ENCODE measurements at regions not wholly inside any gene's neighbourhood (a gene's known extent, or its start where the extent isn't known, plus 50 kb on each side); places are given as distances from the start of the nearest gene placed in this dataset.
A peak's percentile ranks its signal among the peaks of the same experiment; 100 is the strongest.

DNA sequence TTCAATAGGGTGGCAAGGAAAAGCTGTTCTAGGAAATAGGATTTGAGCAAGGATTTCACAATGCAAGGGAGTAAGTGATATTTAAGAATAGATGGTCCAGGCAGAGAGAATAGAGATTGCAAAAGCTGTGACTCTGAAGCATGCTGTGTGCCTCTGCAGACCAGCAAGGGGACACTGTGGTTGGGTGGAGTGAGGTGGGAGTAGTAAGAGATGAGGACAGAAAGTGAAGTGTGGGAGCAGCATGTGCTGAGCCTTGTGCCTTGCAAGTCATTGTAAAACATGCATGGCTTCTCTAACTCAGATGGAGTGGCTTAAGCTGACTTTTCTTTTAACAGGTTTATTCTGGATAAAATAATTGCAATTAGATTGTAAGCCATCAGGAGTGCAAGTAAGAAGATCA lies 442.4 kb downstream of the CCSER2 start:
- TF ChIP-seq, protein P1, sequence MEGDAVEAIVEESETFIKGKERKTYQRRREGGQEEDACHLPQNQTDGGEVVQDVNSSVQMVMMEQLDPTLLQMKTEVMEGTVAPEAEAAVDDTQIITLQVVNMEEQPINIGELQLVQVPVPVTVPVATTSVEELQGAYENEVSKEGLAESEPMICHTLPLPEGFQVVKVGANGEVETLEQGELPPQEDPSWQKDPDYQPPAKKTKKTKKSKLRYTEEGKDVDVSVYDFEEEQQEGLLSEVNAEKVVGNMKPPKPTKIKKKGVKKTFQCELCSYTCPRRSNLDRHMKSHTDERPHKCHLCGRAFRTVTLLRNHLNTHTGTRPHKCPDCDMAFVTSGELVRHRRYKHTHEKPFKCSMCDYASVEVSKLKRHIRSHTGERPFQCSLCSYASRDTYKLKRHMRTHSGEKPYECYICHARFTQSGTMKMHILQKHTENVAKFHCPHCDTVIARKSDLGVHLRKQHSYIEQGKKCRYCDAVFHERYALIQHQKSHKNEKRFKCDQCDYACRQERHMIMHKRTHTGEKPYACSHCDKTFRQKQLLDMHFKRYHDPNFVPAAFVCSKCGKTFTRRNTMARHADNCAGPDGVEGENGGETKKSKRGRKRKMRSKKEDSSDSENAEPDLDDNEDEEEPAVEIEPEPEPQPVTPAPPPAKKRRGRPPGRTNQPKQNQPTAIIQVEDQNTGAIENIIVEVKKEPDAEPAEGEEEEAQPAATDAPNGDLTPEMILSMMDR (IDR thresholded peaks at IDR 0.05): no peak
- no peaks in the 10 kb centered on the region for H3K4me1 ChIP-seq
- intact Hi-C loops (cut with DNase I): no loop called here
- no peak for DNase-seq
- no peaks in the 10 kb centered on the region for H3K27me3 ChIP-seq
- H3K9me3 ChIP-seq: no peaks in the 10 kb centered on the region
- H3K27ac ChIP-seq: no peak overlapping the region
- no peak overlapping the region for H3K4me3 ChIP-seq
- H3K36me3 ChIP-seq (replicated peaks in 1 of 2; ENCODE audit: insufficient read depth in 1 of 2, low read depth in 2 of 2): no peaks in the 10 kb centered on the region
- ATAC-seq: no peak

DNA sequence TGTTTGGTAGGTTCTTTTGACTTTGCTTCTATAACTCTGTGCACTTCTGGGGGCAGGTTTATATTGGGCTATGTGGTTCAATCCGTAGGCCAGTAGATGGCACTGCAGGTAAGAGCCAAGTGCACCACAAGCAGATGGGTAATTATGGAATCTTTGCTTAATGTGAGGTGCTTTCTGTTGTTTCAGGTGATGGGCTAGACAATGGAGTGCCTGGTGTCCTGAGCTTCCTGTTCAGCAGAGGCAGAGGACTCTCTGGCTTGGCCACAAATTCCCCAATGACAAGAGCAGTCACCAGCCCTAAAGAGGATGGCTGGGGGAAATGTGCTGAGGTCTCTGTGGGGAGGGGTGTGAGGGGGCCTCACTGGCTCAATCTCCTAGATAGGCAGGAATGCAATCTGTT lies 455.0 kb downstream of the CCSER2 start:
- intact Hi-C loops (cut with DNase I): no loop called here
- ATAC-seq (peak; percentile 58), DNase-seq (peak; percentile 25 to 45 (median 28))
- TF ChIP-seq POLR2A (IDR thresholded peaks at IDR 0.05): no peak
- TF ChIP-seq, protein P1 (IDR thresholded peaks at IDR 0.05): peak in 6 of 7 experiments; percentile 40 to 69 (median 58)
- Histone ChIP-seq H3K36me3 (replicated peaks in 1 of 2; ENCODE audit: insufficient read depth in 1 of 2, low read depth in 2 of 2) (no peaks in the 10 kb centered on the region), H3K9me3 (no peaks in the 10 kb centered on the region), H3K4me3 (no peak overlapping the region), H3K4me1 (no peaks in the 10 kb centered on the region), H3K27me3 (no peaks in the 10 kb centered on the region), H3K27ac (no peak overlapping the region)
- 0 to 8% methylated on average over 1 of the region's 1 CpG for WGBS, 2 donors

DNA sequence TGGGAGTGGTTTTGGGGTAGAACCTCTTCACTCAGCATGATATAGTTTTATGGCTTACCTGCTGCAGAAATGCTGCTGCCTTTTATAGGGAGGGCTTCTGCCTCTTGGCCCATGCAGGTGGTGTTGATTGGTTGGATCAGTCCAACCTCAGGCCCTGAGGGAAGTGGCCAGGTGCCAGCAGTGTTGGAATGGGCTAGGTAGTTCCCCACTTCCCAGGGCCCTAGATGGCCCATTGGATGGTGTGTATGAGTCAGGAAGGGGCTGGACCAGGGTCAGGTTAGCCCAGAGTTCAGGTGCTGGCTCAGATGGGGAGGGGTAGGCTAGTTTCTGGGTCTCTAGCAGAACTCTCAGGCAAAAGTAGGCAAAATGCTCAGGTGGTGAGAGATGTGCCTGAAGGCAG lies 455.5 kb downstream of the CCSER2 start:
- Histone ChIP-seq H3K9me3 (no peaks in the 10 kb centered on the region), H3K4me1 (no peaks in the 10 kb centered on the region), H3K27me3 (no peaks in the 10 kb centered on the region), H3K27ac (no peak overlapping the region), H3K36me3 (replicated peaks in 1 of 2; ENCODE audit: insufficient read depth in 1 of 2, low read depth in 2 of 2) (no peaks in the 10 kb centered on the region), H3K4me3 (no peak overlapping the region)
- no peak for ATAC-seq
- intact Hi-C loops (cut with DNase I): no loop called here
- DNase-seq: peak in 1 of 4 donors; percentile 17
- TF ChIP-seq, protein P1 (IDR thresholded peaks at IDR 0.05): no peak
- no peak for TF ChIP-seq POLR2A (IDR thresholded peaks at IDR 0.05)

DNA sequence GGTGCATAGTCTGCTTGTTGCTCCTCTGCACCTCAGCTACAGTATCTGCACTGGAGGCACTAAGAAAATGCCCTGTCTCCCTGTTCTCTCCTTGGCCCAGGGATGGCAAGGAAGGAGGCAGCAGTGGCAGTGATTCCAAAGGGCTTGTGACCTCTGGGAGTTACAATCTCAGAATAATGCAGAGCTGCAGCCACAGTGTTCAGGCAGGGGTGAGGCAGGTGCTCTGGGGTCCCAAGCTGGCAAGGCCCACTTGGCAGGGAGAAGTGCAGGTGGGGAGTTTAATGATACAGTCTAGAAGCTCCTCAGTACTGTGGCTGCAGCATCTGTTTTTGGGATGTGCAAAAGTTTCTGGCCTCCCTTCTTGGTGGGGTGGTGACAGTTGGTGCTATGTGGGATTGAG lies 456.4 kb downstream of the CCSER2 start:
- TF ChIP-seq, protein P1 (IDR thresholded peaks at IDR 0.05): no peak
- TF ChIP-seq POLR2A (IDR thresholded peaks at IDR 0.05): no peak
- no peak overlapping the region for H3K4me3 ChIP-seq
- no peaks in the 10 kb centered on the region for H3K4me1 ChIP-seq
- no peak for ATAC-seq
- no peaks in the 10 kb centered on the region for H3K9me3 ChIP-seq
- H3K36me3 ChIP-seq (replicated peaks in 1 of 2; ENCODE audit: insufficient read depth in 1 of 2, low read depth in 2 of 2): no peaks in the 10 kb centered on the region
- intact Hi-C loops (cut with DNase I): no loop called here
- H3K27me3 ChIP-seq: no peaks in the 10 kb centered on the region
- H3K27ac ChIP-seq: no peak overlapping the region
- no peak for DNase-seq

DNA sequence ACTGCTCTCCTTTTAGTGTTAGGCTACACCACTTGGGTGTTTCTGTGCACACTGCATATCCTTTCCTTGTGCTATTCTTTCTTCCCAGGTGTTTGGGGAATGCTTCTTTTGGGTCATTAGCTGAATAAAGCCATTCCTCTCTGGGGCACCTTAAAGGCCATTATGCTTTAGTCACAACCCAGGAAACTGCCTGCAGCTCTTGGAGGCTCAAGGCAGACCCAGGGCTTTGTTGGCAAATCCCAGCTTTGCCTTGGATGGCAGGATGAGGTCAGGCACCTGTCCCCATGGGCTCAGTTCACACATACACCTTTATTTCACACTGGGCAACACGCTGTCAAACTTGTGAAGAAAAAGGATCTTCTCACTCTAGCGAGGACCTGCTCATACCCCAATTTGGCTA lies 460.6 kb downstream of the CCSER2 start:
- intact Hi-C loops (cut with DNase I): no loop called here
- no peak for ATAC-seq

More for the DNA sequence above, 460.6 kb downstream of the CCSER2 start:
- Histone ChIP-seq H3K4me1 (no peaks in the 10 kb centered on the region), H3K27ac (no peak overlapping the region), H3K9me3 (no peaks in the 10 kb centered on the region), H3K4me3 (no peak overlapping the region), H3K36me3 (replicated peaks in 1 of 2; ENCODE audit: insufficient read depth in 1 of 2, low read depth in 2 of 2) (no peaks in the 10 kb centered on the region), H3K27me3 (no peaks in the 10 kb centered on the region)
- no peak for DNase-seq
- TF ChIP-seq, protein P1 (IDR thresholded peaks at IDR 0.05): no peak
- TF ChIP-seq POLR2A (IDR thresholded peaks at IDR 0.05): no peak
- 75 to 79% methylated on average over 2 of the region's 2 CpGs for WGBS, 2 donors
